ENCODE measurements at regions not wholly inside any gene's neighbourhood (a gene's known extent, or its start where the extent isn't known, plus 50 kb on each side); places are given as distances from the start of the nearest gene placed in this dataset.

GRCh38 chr11:106421676-106422292 is 344.3 kb downstream of the AASDHPPT start:
- no peak for TF ChIP-seq POLR2A (IDR thresholded peaks at IDR 0.05)
- TF ChIP-seq CTCF (IDR thresholded peaks at IDR 0.05): no peak

Measured in breast epithelium (tissue), 3 donors.